ENCODE measurements at regions not wholly inside any gene's neighbourhood (a gene's known extent, or its start where the extent isn't known, plus 50 kb on each side); places are given as distances from the start of the nearest gene placed in this dataset.

DNA sequence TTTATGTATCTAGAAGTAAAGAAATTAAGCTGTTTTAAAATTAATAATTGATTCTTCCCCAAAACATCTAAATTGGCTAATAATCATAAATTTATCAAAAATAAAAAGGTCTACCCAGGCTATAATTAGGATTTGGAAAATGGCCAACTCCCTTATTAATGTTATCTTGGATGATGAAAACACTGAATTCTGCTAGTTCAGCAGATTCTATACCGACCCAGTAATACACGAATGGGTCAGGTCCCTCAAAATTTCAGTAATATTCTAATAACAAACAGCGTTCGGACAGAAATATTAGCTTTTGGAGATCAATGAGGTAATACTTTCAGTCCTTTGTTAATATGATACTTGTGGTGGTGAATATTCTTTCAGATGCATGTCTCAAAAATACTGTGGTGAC, 360.7 kb upstream of the MGMT start:
- ChIA-PET CTCF (no interaction called here), POLR2A (no interaction called here)
- H3K36me3 ChIP-seq (ENCODE audit: control insufficient read depth in 2 of 2, extremely low read depth in 1 of 2, insufficient read depth in 2 of 2, low read length in 2 of 2), result no peaks in the 10 kb centered on the region
- no peak overlapping the region for H3K9ac ChIP-seq (replicated peaks; ENCODE audit: extremely low read depth, insufficient read depth, low read length)
- no peaks in the 10 kb centered on the region for H3K79me2 ChIP-seq (ENCODE audit: control insufficient read depth, insufficient read depth, low read length)
- H3K9me3 ChIP-seq (replicated peaks; ENCODE audit: control insufficient read depth, insufficient read depth, low read length), result no peaks in the 10 kb centered on the region
- dilution Hi-C loops (cut with MboI; ENCODE audit: extremely low pct_ligation_motif_present, low sequenced_read_pairs), result no loop called here
- no peak overlapping the region for H3K4me3 ChIP-seq (replicated peaks in 1 of 3; ENCODE audit: insufficient read depth in 1 of 3, low read depth in 1 of 3, low read length in 3 of 3)
- no peaks in the 10 kb centered on the region for H3K9me1 ChIP-seq (replicated peaks; ENCODE audit: control insufficient read depth, extremely low read depth, insufficient read depth, low read length)
- no peak for TF ChIP-seq FOS (IDR thresholded peaks at IDR 0.05; ENCODE audit: borderline replicate concordance, insufficient read depth, low read length)
- no peak for TF ChIP-seq EZH2 (IDR thresholded peaks at IDR 0.05; ENCODE audit: borderline replicate concordance, low read depth, low read length, severe bottlenecking)
- TF ChIP-seq POLR2A (IDR thresholded peaks at IDR 0.05; ENCODE audit: low read depth, low read length), result no peak
- no peak for TF ChIP-seq CTCF (IDR thresholded peaks at IDR 0.05; ENCODE audit: extremely low read depth in 1 of 2, insufficient read depth in 1 of 2, low read depth in 1 of 2, low read length in 2 of 2)
- TF ChIP-seq MYC (IDR thresholded peaks at IDR 0.05; ENCODE audit: low read depth, low read length), result no peak
- no peak for TF ChIP-seq GATA2 (IDR thresholded peaks at IDR 0.05; ENCODE audit: insufficient read depth, insufficient read length, low read depth, low read length)
- TF ChIP-seq MAX (IDR thresholded peaks at IDR 0.05; ENCODE audit: insufficient read depth, insufficient read length), result no peak
- TF ChIP-seq POLR2AphosphoS5 (IDR thresholded peaks at IDR 0.05; ENCODE audit: insufficient read depth, low read depth, low read length), result no peak
- TF ChIP-seq JUN (IDR thresholded peaks at IDR 0.05; ENCODE audit: borderline replicate concordance, insufficient read depth, insufficient read length, low read depth), result no peak
- H2AFZ ChIP-seq (ENCODE audit: low read depth, low read length), result no peak overlapping the region
- BruUV-seq (replicated peaks), result no TSS peak
- no peaks in the 10 kb centered on the region for H4K20me1 ChIP-seq (replicated peaks; ENCODE audit: control insufficient read depth, extremely low read depth, insufficient read depth, low read length)
- H3K27ac ChIP-seq (ENCODE audit: insufficient read depth, low read depth, low read length), result no peak overlapping the region
- no peak for FAIRE-seq
- DNase-seq (ENCODE audit: low read depth, low spot score), result no peak
- H3K27me3 ChIP-seq (ENCODE audit: control insufficient read depth in 2 of 2, insufficient read depth in 2 of 2, low read length in 2 of 2), result no peaks in the 10 kb centered on the region
- intact Hi-C loops (cut with micrococcal nuclease), result no loop called here
- H3K4me1 ChIP-seq (ENCODE audit: control insufficient read depth, extremely low read depth, insufficient read depth, low read length), result peaks cover 19% of the 10 kb centered on the region
- no peak overlapping the region for H3K4me2 ChIP-seq (ENCODE audit: insufficient read depth, low read length)
